ENCODE measurements at regions not wholly inside any gene's neighbourhood (a gene's known extent, or its start where the extent isn't known, plus 50 kb on each side); places are given as distances from the start of the nearest gene placed in this dataset.

GRCh38 chr4:11106190-11106589 is 322.5 kb downstream of the HS3ST1 start:
- no peak for TF ChIP-seq CTCF (IDR thresholded peaks at IDR 0.05; ENCODE audit: unreplicated experiment)
- peaks cover 10% of the 10 kb centered on the region for H3K4me1 Mint-ChIP-seq (ENCODE audit: unreplicated experiment)
- H3K4me3 Mint-ChIP-seq (ENCODE audit: unreplicated experiment) = no peak overlapping the region
- no peaks in the 10 kb centered on the region for H3K36me3 Mint-ChIP-seq (ENCODE audit: low read depth, unreplicated experiment)
- H3K27ac Mint-ChIP-seq (ENCODE audit: unreplicated experiment) = no peak overlapping the region
- H3K27me3 Mint-ChIP-seq (ENCODE audit: unreplicated experiment) = no peaks in the 10 kb centered on the region
- DNase-seq (ENCODE audit: low spot score) = no peak
- H3K9me3 Mint-ChIP-seq (ENCODE audit: unreplicated experiment) = no peaks in the 10 kb centered on the region

- H3K27me3 Mint-ChIP-seq (ENCODE audit: unreplicated experiment) = no peaks in the 10 kb centered on the region
- peaks cover 10% of the 10 kb centered on the region for H3K4me1 Mint-ChIP-seq (ENCODE audit: unreplicated experiment)
Measured at GRCh38 chr4:11105715-11106114, 323.0 kb downstream of the HS3ST1 start.

GRCh38 chr4:11098461-11098860 is 330.2 kb downstream of the HS3ST1 start:
- Mint-ChIP-seq H3K27me3 (ENCODE audit: unreplicated experiment) (peaks cover 4% of the 10 kb centered on the region), H3K27ac (ENCODE audit: unreplicated experiment) (no peak overlapping the region), H3K36me3 (ENCODE audit: low read depth, unreplicated experiment) (no peaks in the 10 kb centered on the region), H3K9me3 (ENCODE audit: unreplicated experiment) (no peaks in the 10 kb centered on the region), H3K4me1 (ENCODE audit: unreplicated experiment) (peaks cover 16% of the 10 kb centered on the region), H3K4me3 (ENCODE audit: unreplicated experiment) (no peak overlapping the region)
- no peak for TF ChIP-seq CTCF (IDR thresholded peaks at IDR 0.05; ENCODE audit: unreplicated experiment)
- DNase-seq (ENCODE audit: low spot score) = no peak

More at GRCh38 chr4:11105715-11106114, 323.0 kb downstream of the HS3ST1 start:
- TF ChIP-seq CTCF (IDR thresholded peaks at IDR 0.05; ENCODE audit: unreplicated experiment) = no peak
- no peak overlapping the region for H3K27ac Mint-ChIP-seq (ENCODE audit: unreplicated experiment)
- H3K9me3 Mint-ChIP-seq (ENCODE audit: unreplicated experiment) = no peaks in the 10 kb centered on the region
- DNase-seq (ENCODE audit: low spot score) = no peak
- H3K4me3 Mint-ChIP-seq (ENCODE audit: unreplicated experiment) = no peak overlapping the region
- H3K36me3 Mint-ChIP-seq (ENCODE audit: low read depth, unreplicated experiment) = no peaks in the 10 kb centered on the region

- no peak for DNase-seq (ENCODE audit: low spot score)
- Mint-ChIP-seq H3K4me3 (ENCODE audit: unreplicated experiment) (no peak overlapping the region), H3K27ac (ENCODE audit: unreplicated experiment) (no peak overlapping the region), H3K9me3 (ENCODE audit: unreplicated experiment) (no peaks in the 10 kb centered on the region), H3K4me1 (ENCODE audit: unreplicated experiment) (peaks cover 10% of the 10 kb centered on the region), H3K27me3 (ENCODE audit: unreplicated experiment) (peaks cover 4% of the 10 kb centered on the region), H3K36me3 (ENCODE audit: low read depth, unreplicated experiment) (no peaks in the 10 kb centered on the region)
- no peak for TF ChIP-seq CTCF (IDR thresholded peaks at IDR 0.05; ENCODE audit: unreplicated experiment)
Measured at GRCh38 chr4:11097725-11098124, 331.0 kb downstream of the HS3ST1 start.

- H3K9me3 Mint-ChIP-seq (ENCODE audit: unreplicated experiment) = no peaks in the 10 kb centered on the region
- no peaks in the 10 kb centered on the region for H3K4me1 Mint-ChIP-seq (ENCODE audit: unreplicated experiment)
- no peaks in the 10 kb centered on the region for H3K36me3 Mint-ChIP-seq (ENCODE audit: low read depth, unreplicated experiment)
- no peak overlapping the region for H3K4me3 Mint-ChIP-seq (ENCODE audit: unreplicated experiment)
- no peak for DNase-seq (ENCODE audit: low spot score)
- TF ChIP-seq CTCF (IDR thresholded peaks at IDR 0.05; ENCODE audit: unreplicated experiment) = no peak
- H3K27ac Mint-ChIP-seq (ENCODE audit: unreplicated experiment) = no peak overlapping the region
- H3K27me3 Mint-ChIP-seq (ENCODE audit: unreplicated experiment) = no peaks in the 10 kb centered on the region
Measured at GRCh38 chr4:11081006-11081405, 347.7 kb downstream of the HS3ST1 start.

All from endothelial cell (in vitro differentiated cells).